HEK293 (cell line): ENCODE measurements at regions not wholly inside any gene's neighbourhood (a gene's known extent, or its start where the extent isn't known, plus 50 kb on each side); places are given as distances from the start of the nearest gene placed in this dataset.

Experiments
- CTCF ChIA-PET: fragments of 350-600 bp; formaldehyde crosslinking; extraction: SDS; loops from one replicate; lab custom pipeline; 2021; ENCODE audit warnings: antibody characterized with exemption; lab: Yijun Ruan, JAX
- POLR2A ChIA-PET: fragments of 300-600 bp; formaldehyde crosslinking; extraction: SDS; loops from one replicate; lab custom pipeline; 2020; ENCODE audit warnings: antibody characterized with exemption, inconsistent platforms; lab: Yijun Ruan, JAX
- H3K27ac ChIP-seq: fragments of 200-500 bp; sonication (Bioruptor generic); 2 replicates; pipeline ENCODE4 v1.5.1; 2014; ENCODE audit warnings: low read depth, low read length, control low read depth, inconsistent platforms; ENCODE audit errors: extremely low read depth
- H3K36me3 ChIP-seq, 2 experiments: fragments of 200-500 bp in 1 of 2; sonication (Bioruptor generic) in 1 of 2; 1 replicate in 1 of 2; 2 replicates in 1 of 2; pipeline ENCODE4 v1.5.1; 2014 to 2017; ENCODE audit warnings: inconsistent platforms in 2 of 2, low read length in 2 of 2; ENCODE audit not compliant: control insufficient read depth in 2 of 2, insufficient read depth in 1 of 2
- H3K4me1 ChIP-seq: fragments of 200-500 bp; sonication (Bioruptor generic); 2 replicates; pipeline ENCODE4 v1.5.1; 2014; ENCODE audit warnings: mild to moderate bottlenecking, low read length, inconsistent platforms; ENCODE audit not compliant: control insufficient read depth, insufficient read depth
- H3K4me3 ChIP-seq: 2 replicates; pipeline ENCODE4 v1.5.1; 2011; ENCODE audit warnings: low read depth, mild to moderate bottlenecking, control low read depth, low read length, moderate library complexity
- H3K9me3 ChIP-seq: fragments of 200-500 bp; sonication (Bioruptor generic); 2 replicates; pipeline ENCODE4 v1.5.1; 2014; ENCODE audit warnings: low read depth, low read length, inconsistent platforms; ENCODE audit not compliant: control insufficient read depth, insufficient read depth
- GLIS2 ChIP-seq: fragments of 450-650 bp; formaldehyde crosslinking; IDR thresholded peaks from 2 replicates; pipeline ENCODE4 v1.5.1; 2016; ENCODE audit warnings: missing biosample characterization, missing genetic modification characterization
- OVOL3 ChIP-seq: fragments of 450-650 bp; formaldehyde crosslinking; IDR thresholded peaks from 2 replicates; pipeline ENCODE4 v1.5.1; 2016; ENCODE audit warnings: missing biosample characterization, missing genetic modification characterization
- TSHZ1 ChIP-seq: fragments of 450-650 bp; formaldehyde crosslinking; IDR thresholded peaks from 2 replicates; pipeline ENCODE4 v1.5.1; 2016; ENCODE audit warnings: missing biosample characterization, missing genetic modification characterization, borderline replicate concordance

- ChIA-PET CTCF (no interaction called here), POLR2A (interaction anchor here (0.6 kb wide), 1 partner anchor 821 kb away, joined by 3 read pairs; no protein-coding TSS in a partner anchor)
- no peaks in the 10 kb centered on the region for H3K4me1 ChIP-seq
- TF ChIP-seq TSHZ1 (tag by site-specific recombination) = no peak
- H3K36me3 ChIP-seq = no peaks in the 10 kb centered on the region
- H3K4me3 ChIP-seq = no peak overlapping the region
- H3K27ac ChIP-seq = no peak overlapping the region
- no peaks in the 10 kb centered on the region for H3K9me3 ChIP-seq
These were observed 53.3 kb upstream of the TAF8 start for GRCh38 chr6:41996997-41997396.

- TF ChIP-seq GLIS2 (tag by site-specific recombination) (no peak), OVOL3 (tag by site-specific recombination) (no peak)
- no peaks in the 10 kb centered on the region for H3K4me1 ChIP-seq
- POLR2A ChIA-PET = interaction anchor here (0.6 kb wide), 1 partner anchor 821 kb away, joined by 3 read pairs; no protein-coding TSS in a partner anchor
- no peak overlapping the region for H3K4me3 ChIP-seq
- no peak overlapping the region for H3K27ac ChIP-seq
- no peaks in the 10 kb centered on the region for H3K9me3 ChIP-seq
- CTCF ChIA-PET = no interaction called here
- H3K36me3 ChIP-seq = no peaks in the 10 kb centered on the region
These were observed 52.9 kb upstream of the TAF8 start for GRCh38 chr6:41997456-41997855.
